HL-60 (cell line): ENCODE measurements at regions not wholly inside any gene's neighbourhood (a gene's known extent, or its start where the extent isn't known, plus 50 kb on each side); places are given as distances from the start of the nearest gene placed in this dataset.

Experiments used
- DNase-seq, 2 experiments: peaks; one replicate each; pipeline ENCODE4 v3.0.0-alpha.2; 2010 to 2020; ENCODE audit warnings: low read depth in 1 of 2, low spot score in 1 of 2
- H3K27ac ChIP-seq: fragments of 250-450 bp; sonication (Bioruptor Pico); replicated peaks from 2 replicates; pipeline ENCODE4 v1.5.1; 2020; ENCODE audit warnings: mild to moderate bottlenecking, moderate library complexity
- H3K27me3 ChIP-seq: fragments of 250-450 bp; sonication (Bioruptor Pico); 2 replicates; pipeline ENCODE4 v1.5.1; 2021; ENCODE audit warnings: mild to moderate bottlenecking, moderate library complexity; ENCODE audit not compliant: insufficient read depth, poor library complexity, severe bottlenecking
- H3K4me3 ChIP-seq: replicated peaks from 2 replicates; pipeline ENCODE4 v1.5.1; 2011; ENCODE audit warnings: mild to moderate bottlenecking, control low read depth, low read length; ENCODE audit not compliant: insufficient read depth
- GABPA ChIP-seq: IDR thresholded peaks from 2 replicates; pipeline ENCODE4 v1.6.1; 2012; ENCODE audit warnings: low read depth
- POLR2AphosphoS5 ChIP-seq: IDR thresholded peaks from 2 replicates; pipeline ENCODE4 v1.6.1; 2012; ENCODE audit warnings: low read depth
- SPI1 ChIP-seq: IDR thresholded peaks from 2 replicates; pipeline ENCODE4 v1.6.1; 2012; ENCODE audit warnings: low read depth, mild to moderate bottlenecking, borderline replicate concordance
- TF ChIP-seq, protein P1 (sequence below): IDR thresholded peaks from 2 replicates; pipeline ENCODE4 v1.6.1; 2012; ENCODE audit warnings: low read depth; ENCODE audit not compliant: insufficient replicate concordance
- TF ChIP-seq, protein P2 (sequence below): IDR thresholded peaks from one replicate; pipeline ENCODE4 v1.5.1; 2011; ENCODE audit warnings: low read length, control low read depth, inconsistent platforms; ENCODE audit not compliant: insufficient read depth

DNA sequence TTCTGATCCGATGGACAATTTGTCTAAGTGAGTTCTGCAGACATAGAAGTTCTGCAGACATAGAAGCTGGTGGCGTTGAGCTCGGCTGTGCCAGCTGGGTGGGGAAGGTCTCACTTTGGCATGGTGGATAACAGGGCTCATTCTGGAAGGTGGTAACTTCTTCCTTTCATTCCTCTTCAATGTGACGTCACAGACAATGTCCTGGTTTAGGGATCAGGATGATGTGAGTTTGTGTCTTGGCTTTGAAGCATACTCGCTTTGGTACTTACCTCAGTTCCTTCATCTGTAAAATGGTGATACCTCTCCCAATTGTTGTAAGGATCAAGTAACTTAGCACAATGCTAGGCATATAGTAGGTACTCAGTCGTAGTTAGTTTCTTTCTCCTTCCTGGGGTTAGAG lies 408.8 kb upstream of the ASIC2 start:
- no peak overlapping the region for H3K27ac ChIP-seq
- DNase-seq: no peak
- TF ChIP-seq SPI1 (no peak), POLR2AphosphoS5 (no peak), GABPA (no peak)
- TF ChIP-seq, protein P1, sequence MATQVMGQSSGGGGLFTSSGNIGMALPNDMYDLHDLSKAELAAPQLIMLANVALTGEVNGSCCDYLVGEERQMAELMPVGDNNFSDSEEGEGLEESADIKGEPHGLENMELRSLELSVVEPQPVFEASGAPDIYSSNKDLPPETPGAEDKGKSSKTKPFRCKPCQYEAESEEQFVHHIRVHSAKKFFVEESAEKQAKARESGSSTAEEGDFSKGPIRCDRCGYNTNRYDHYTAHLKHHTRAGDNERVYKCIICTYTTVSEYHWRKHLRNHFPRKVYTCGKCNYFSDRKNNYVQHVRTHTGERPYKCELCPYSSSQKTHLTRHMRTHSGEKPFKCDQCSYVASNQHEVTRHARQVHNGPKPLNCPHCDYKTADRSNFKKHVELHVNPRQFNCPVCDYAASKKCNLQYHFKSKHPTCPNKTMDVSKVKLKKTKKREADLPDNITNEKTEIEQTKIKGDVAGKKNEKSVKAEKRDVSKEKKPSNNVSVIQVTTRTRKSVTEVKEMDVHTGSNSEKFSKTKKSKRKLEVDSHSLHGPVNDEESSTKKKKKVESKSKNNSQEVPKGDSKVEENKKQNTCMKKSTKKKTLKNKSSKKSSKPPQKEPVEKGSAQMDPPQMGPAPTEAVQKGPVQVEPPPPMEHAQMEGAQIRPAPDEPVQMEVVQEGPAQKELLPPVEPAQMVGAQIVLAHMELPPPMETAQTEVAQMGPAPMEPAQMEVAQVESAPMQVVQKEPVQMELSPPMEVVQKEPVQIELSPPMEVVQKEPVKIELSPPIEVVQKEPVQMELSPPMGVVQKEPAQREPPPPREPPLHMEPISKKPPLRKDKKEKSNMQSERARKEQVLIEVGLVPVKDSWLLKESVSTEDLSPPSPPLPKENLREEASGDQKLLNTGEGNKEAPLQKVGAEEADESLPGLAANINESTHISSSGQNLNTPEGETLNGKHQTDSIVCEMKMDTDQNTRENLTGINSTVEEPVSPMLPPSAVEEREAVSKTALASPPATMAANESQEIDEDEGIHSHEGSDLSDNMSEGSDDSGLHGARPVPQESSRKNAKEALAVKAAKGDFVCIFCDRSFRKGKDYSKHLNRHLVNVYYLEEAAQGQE: no peak
- TF ChIP-seq, protein P2, sequence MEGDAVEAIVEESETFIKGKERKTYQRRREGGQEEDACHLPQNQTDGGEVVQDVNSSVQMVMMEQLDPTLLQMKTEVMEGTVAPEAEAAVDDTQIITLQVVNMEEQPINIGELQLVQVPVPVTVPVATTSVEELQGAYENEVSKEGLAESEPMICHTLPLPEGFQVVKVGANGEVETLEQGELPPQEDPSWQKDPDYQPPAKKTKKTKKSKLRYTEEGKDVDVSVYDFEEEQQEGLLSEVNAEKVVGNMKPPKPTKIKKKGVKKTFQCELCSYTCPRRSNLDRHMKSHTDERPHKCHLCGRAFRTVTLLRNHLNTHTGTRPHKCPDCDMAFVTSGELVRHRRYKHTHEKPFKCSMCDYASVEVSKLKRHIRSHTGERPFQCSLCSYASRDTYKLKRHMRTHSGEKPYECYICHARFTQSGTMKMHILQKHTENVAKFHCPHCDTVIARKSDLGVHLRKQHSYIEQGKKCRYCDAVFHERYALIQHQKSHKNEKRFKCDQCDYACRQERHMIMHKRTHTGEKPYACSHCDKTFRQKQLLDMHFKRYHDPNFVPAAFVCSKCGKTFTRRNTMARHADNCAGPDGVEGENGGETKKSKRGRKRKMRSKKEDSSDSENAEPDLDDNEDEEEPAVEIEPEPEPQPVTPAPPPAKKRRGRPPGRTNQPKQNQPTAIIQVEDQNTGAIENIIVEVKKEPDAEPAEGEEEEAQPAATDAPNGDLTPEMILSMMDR: no peak
- H3K27me3 ChIP-seq: no peaks in the 10 kb centered on the region
- H3K4me3 ChIP-seq: no peak overlapping the region

DNA sequence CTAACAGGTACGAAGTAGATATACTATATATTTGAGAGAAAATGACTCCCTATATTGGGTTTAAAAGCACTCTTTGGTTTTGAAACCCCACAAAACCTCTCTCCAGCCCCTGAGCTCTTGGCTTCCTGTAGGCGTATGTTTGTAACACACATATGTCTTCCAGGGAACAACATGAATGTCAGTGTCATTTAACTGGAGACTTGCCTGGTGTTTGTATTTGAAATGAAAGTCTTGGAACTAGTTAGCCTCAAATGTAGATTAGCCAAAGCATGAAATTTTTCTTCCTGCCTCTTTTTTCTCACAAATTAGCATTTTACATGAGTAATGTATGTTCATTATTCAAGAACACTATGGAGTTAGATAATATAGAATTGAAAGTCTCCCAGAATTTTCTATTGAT lies 411.8 kb upstream of the ASIC2 start:
- H3K4me3 ChIP-seq: no peak overlapping the region
- no peak overlapping the region for H3K27ac ChIP-seq
- TF ChIP-seq, protein P1: no peak
- TF ChIP-seq, protein P2: no peak
- TF ChIP-seq POLR2AphosphoS5 (no peak), SPI1 (no peak), GABPA (no peak)
- DNase-seq: no peak
- H3K27me3 ChIP-seq: no peaks in the 10 kb centered on the region

DNA sequence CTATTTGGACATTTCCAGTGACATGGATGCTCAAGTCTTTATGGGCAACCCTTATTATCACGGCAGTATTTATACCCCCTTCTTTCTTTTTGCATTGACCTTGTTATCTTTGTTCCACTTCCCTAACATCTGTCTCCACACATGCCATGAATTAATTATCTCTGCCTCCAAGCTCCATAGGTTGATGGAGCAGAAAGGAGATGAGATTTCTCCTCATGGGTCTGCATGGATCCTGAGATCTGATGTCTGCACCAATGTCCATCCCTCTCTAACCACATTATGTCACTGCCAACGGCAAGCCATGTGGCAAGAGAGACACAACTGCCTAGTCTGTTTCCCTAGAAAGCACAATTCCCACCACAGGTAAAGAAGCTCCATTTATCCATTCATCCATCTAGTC lies 416.8 kb upstream of the ASIC2 start:
- Histone ChIP-seq H3K4me3 (no peak overlapping the region), H3K27me3 (no peaks in the 10 kb centered on the region), H3K27ac (no peak overlapping the region)
- DNase-seq: no peak
- TF ChIP-seq, protein P1: no peak
- TF ChIP-seq SPI1: no peak
- TF ChIP-seq POLR2AphosphoS5: no peak
- TF ChIP-seq GABPA: no peak
- TF ChIP-seq, protein P2: no peak
